Trophoblast cell (in vitro differentiated cells and primary cell): ENCODE measurements at regions not wholly inside any gene's neighbourhood (a gene's known extent, or its start where the extent isn't known, plus 50 kb on each side); places are given as distances from the start of the nearest gene placed in this dataset.

Experiments
- DNase-seq, 2 donors: peaks; one replicate each; pipeline ENCODE4 v3.0.0-alpha.2; 2016
- H2AFZ ChIP-seq: 2 replicates; pipeline ENCODE4 v1.6.1; 2013; ENCODE audit warnings: low read length, moderate library complexity, mild to moderate bottlenecking; ENCODE audit not compliant: insufficient read depth, poor library complexity
- H2AK5ac ChIP-seq: 2 replicates; pipeline ENCODE4 v1.6.1; 2013; ENCODE audit warnings: mild to moderate bottlenecking, low read length
- H2BK120ac ChIP-seq: 2 replicates; pipeline ENCODE4 v1.6.1; 2013; ENCODE audit warnings: low read length, mild to moderate bottlenecking, moderate library complexity; ENCODE audit not compliant: insufficient read depth, poor library complexity
- H2BK12ac ChIP-seq: 2 replicates; pipeline ENCODE4 v1.6.1; 2013; ENCODE audit warnings: mild to moderate bottlenecking, low read length, moderate library complexity
- H2BK5ac ChIP-seq: 2 replicates; pipeline ENCODE4 v1.6.1; 2013; ENCODE audit warnings: low read length, low read depth, moderate library complexity, mild to moderate bottlenecking; ENCODE audit not compliant: poor library complexity
- H3K14ac ChIP-seq: 2 replicates; pipeline ENCODE4 v1.6.1; 2013; ENCODE audit warnings: mild to moderate bottlenecking, low read length
- H3K18ac ChIP-seq: 2 replicates; pipeline ENCODE4 v1.6.1; 2013; ENCODE audit warnings: mild to moderate bottlenecking, low read length
- H3K23ac ChIP-seq: 2 replicates; pipeline ENCODE4 v1.6.1; 2013; ENCODE audit warnings: low read length
- H3K27ac ChIP-seq: 2 replicates; pipeline ENCODE4 v1.5.1; 2013; ENCODE audit warnings: low read depth, mild to moderate bottlenecking, inconsistent platforms, low read length, moderate library complexity
- H3K27me3 ChIP-seq: 2 replicates; pipeline ENCODE4 v1.6.1; 2013; ENCODE audit warnings: inconsistent platforms, mild to moderate bottlenecking, low read length, moderate library complexity; ENCODE audit not compliant: insufficient read depth
- H3K36me3 ChIP-seq, 2 experiments: 1 replicate in 1 of 2; 2 replicates in 1 of 2; pipeline ENCODE4 v1.6.1; 2013; ENCODE audit warnings: low read length in 2 of 2, mild to moderate bottlenecking in 2 of 2, moderate library complexity in 1 of 2; ENCODE audit not compliant: insufficient read depth in 2 of 2, control insufficient read depth in 1 of 2
- H3K4ac ChIP-seq: 2 replicates; pipeline ENCODE4 v1.6.1; 2013; ENCODE audit warnings: low read depth, mild to moderate bottlenecking, low read length, moderate library complexity
- H3K4me1 ChIP-seq, 2 experiments: 1 replicate in 1 of 2; 2 replicates in 1 of 2; pipeline ENCODE4 v1.6.1; 2013; ENCODE audit warnings: low read length in 2 of 2, mild to moderate bottlenecking in 2 of 2, moderate library complexity in 1 of 2; ENCODE audit not compliant: insufficient read depth in 2 of 2, control insufficient read depth in 1 of 2
- H3K4me2 ChIP-seq: 2 replicates; pipeline ENCODE4 v1.6.1; 2013; ENCODE audit warnings: inconsistent platforms, mild to moderate bottlenecking, low read length, moderate library complexity
- H3K4me3 ChIP-seq: 2 replicates; pipeline ENCODE4 v1.5.1; 2013; ENCODE audit warnings: mild to moderate bottlenecking, low read depth, low read length, inconsistent platforms
- H3K79me1 ChIP-seq: one replicate; pipeline ENCODE4 v1.6.1; 2013; ENCODE audit warnings: low read length
- H3K79me2 ChIP-seq: 2 replicates; pipeline ENCODE4 v1.6.1; 2013; ENCODE audit warnings: low read length, mild to moderate bottlenecking; ENCODE audit not compliant: control insufficient read depth, insufficient read depth, poor library complexity
- H3K9ac ChIP-seq: 2 replicates; pipeline ENCODE4 v1.6.1; 2013; ENCODE audit warnings: mild to moderate bottlenecking, low read length
- H3K9me3 ChIP-seq: 2 replicates; pipeline ENCODE4 v1.6.1; 2013; ENCODE audit warnings: low read depth, mild to moderate bottlenecking, control low read depth, inconsistent platforms, low read length; ENCODE audit not compliant: insufficient read depth
- H4K12ac ChIP-seq: 2 replicates; pipeline ENCODE4 v1.6.1; 2013; ENCODE audit warnings: low read depth, mild to moderate bottlenecking, low read length, moderate library complexity
- H4K8ac ChIP-seq: 2 replicates; pipeline ENCODE4 v1.6.1; 2013; ENCODE audit warnings: low read depth, mild to moderate bottlenecking, low read length, moderate library complexity
- H4K91ac ChIP-seq: one replicate; pipeline ENCODE4 v1.6.1; 2013; ENCODE audit warnings: low read depth, mild to moderate bottlenecking, low read length, moderate library complexity
- WGBS: extraction: QIAGEN DNeasy Blood & Tissue Kit; methylation state at CpG from one replicate; pipeline ENCODE4 v1.1.7; 2013; ENCODE audit warnings: missing lambda C conversion rate; ENCODE audit not compliant: insufficient read length, insufficient coverage; ENCODE audit errors: extremely low coverage; 5-methylcytosine and 5-hydroxymethylcytosine counted together

DNA sequence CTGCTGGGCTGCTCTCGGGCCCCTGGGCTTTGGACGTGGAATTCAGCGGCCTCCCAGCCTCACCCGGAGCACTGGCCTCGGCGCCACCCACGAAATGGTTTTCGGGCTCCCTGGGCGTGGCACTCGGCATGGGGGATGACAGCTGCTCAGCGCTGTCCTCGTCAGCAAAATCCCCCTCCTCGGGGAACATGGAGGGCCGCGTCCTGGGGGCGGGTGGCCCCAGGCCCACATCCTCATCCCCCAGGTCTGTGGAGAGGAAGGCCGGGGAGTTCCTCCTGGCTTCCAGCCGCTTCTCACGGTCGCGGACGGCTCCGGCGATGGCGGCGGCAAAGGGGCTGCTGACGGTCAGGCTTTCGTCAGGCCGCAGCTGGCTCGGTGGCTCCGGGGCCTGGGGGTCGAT lies 88.4 kb downstream of the CTTN start:
- Histone ChIP-seq H3K27me3 (no peaks in the 10 kb centered on the region), H4K91ac (no peak overlapping the region), H3K4me3 (no peak overlapping the region), H2BK12ac (no peak overlapping the region), H2BK120ac (no peak overlapping the region), H3K79me1 (no peaks in the 10 kb centered on the region), H2BK5ac (no peak overlapping the region), H3K4ac (no peak overlapping the region), H3K14ac (no peak overlapping the region), H3K18ac (no peak overlapping the region), H3K79me2 (no peaks in the 10 kb centered on the region), H3K4me1 (no peaks in the 10 kb centered on the region), H3K27ac (no peak overlapping the region), H2AK5ac (no peak overlapping the region), H4K12ac (no peak overlapping the region), H3K9ac (no peak overlapping the region), H3K36me3 (peaks cover 9 to 19% of the 10 kb centered on the region in 2 experiments), H2AFZ (no peak overlapping the region), H3K4me2 (no peak overlapping the region), H4K8ac (no peak overlapping the region), H3K9me3 (peaks cover 15% of the 10 kb centered on the region), H3K23ac (no peak overlapping the region)
- no peak for DNase-seq
- whole genome bisulfite sequencing: no CpG with 5 or more reads among the region's 32 CpGs

DNA sequence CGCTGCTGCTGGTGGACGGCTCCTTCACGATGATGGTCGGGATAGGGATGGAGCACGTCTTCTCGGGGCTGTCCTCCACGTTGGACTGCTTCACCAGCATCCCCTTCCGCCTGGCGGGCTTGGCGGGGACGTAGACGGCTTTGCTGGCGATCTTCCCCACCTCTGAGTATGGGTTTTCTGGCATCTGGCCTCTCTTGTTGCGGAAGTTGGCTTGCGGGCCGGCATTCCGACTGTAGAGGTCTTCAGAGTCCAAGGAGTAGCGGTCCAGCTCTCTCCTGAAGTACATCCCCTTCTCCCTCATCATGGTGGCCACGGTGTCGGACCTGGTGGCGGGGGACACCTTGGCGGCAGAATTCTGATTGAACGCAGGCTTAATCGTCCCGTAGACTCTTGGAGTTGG lies 88.8 kb downstream of the CTTN start:
- Histone ChIP-seq H3K27me3 (no peaks in the 10 kb centered on the region), H3K27ac (no peak overlapping the region), H4K91ac (no peak overlapping the region), H3K4me1 (no peaks in the 10 kb centered on the region), H3K14ac (no peak overlapping the region), H3K36me3 (peaks cover 9 to 22% of the 10 kb centered on the region in 2 experiments), H3K18ac (no peak overlapping the region), H2AFZ (no peak overlapping the region), H2BK12ac (no peak overlapping the region), H2BK5ac (no peak overlapping the region), H3K79me2 (no peaks in the 10 kb centered on the region), H3K4me2 (no peak overlapping the region), H3K79me1 (no peaks in the 10 kb centered on the region), H2BK120ac (no peak overlapping the region), H2AK5ac (no peak overlapping the region), H4K8ac (no peak overlapping the region), H3K4me3 (no peak overlapping the region), H3K9me3 (peaks cover 19% of the 10 kb centered on the region), H3K23ac (no peak overlapping the region), H3K9ac (no peak overlapping the region), H4K12ac (no peak overlapping the region), H3K4ac (no peak overlapping the region)
- no peak for DNase-seq
- no CpG with 5 or more reads among the region's 25 CpGs for WGBS

DNA sequence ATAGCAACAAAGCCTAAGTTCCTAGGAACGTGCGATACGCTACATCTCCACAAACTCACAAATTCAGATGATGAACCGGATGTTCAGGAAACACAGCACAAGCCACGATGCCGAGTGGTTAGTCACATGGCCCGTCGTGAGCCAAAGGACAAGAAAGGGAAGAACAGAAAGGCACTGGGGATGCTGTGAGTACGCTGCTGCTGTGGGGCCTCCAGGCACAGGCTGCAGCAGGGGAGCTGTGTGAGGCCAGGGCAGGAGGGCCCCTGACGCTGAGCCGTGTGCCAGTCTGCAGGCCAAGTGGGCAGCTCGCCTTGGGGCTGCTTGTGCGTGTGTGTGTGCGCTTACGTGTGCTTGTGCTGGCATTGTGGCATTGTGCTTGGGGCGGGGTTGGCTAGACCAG lies 89.4 kb downstream of the CTTN start:
- no peaks in the 10 kb centered on the region for H3K27me3 ChIP-seq
- H3K79me1 ChIP-seq: no peaks in the 10 kb centered on the region
- no peak overlapping the region for H2AFZ ChIP-seq
- no peak overlapping the region for H2BK120ac ChIP-seq
- peaks cover 9 to 22% of the 10 kb centered on the region in 2 experiments for H3K36me3 ChIP-seq
- H3K27ac ChIP-seq: no peak overlapping the region
- H3K9ac ChIP-seq: no peak overlapping the region
- H2AK5ac ChIP-seq: no peak overlapping the region
- no peaks in the 10 kb centered on the region for H3K4me1 ChIP-seq
- WGBS: no CpG with 5 or more reads among the region's 16 CpGs
- H2BK12ac ChIP-seq: no peak overlapping the region
- H4K12ac ChIP-seq: no peak overlapping the region
- no peak overlapping the region for H3K18ac ChIP-seq
- H3K4me3 ChIP-seq: no peak overlapping the region
- H3K23ac ChIP-seq: no peak overlapping the region
- no peak overlapping the region for H3K4ac ChIP-seq
- no peak overlapping the region for H4K8ac ChIP-seq
- H3K79me2 ChIP-seq: no peaks in the 10 kb centered on the region
- H3K14ac ChIP-seq: no peak overlapping the region
- no peak for DNase-seq
- H3K4me2 ChIP-seq: no peak overlapping the region
- H3K9me3 ChIP-seq: peaks cover 22% of the 10 kb centered on the region
- H2BK5ac ChIP-seq: no peak overlapping the region
- H4K91ac ChIP-seq: no peak overlapping the region

DNA sequence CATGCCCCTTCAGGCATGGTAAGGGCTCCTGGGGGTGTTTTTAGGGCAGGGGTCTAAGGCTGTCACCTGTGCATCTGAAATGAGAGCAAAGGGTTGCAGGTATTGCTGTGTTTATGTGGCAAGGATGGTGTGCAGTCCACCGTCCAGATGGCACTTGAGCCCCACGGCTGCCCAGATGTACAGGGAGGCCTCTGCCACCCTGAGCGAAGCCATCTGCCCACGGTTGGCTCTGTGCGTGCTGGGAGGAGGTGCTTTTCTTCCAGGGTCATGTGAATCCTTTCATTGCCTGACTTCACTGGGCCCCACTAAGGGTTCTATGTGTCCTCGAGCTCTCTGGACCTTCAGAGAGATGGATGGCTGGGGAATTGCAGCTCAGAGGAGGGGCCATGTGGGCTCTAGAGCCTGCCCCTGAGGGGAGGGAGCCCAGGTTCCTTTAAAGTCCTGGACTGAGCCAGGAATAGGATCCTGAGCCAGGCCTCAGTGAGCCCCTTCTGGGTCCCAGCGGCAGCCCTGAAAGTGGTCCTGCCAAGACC lies 89.9 kb downstream of the CTTN start:
- Histone ChIP-seq H4K8ac (no peak overlapping the region), H2BK5ac (no peak overlapping the region), H3K79me2 (no peaks in the 10 kb centered on the region), H3K4me2 (no peak overlapping the region), H3K4ac (no peak overlapping the region), H4K12ac (no peak overlapping the region), H3K18ac (no peak overlapping the region), H2BK12ac (no peak overlapping the region), H3K9me3 (peaks cover 22% of the 10 kb centered on the region), H3K4me3 (no peak overlapping the region), H3K23ac (no peak overlapping the region), H3K27me3 (no peaks in the 10 kb centered on the region), H3K14ac (no peak overlapping the region), H2AK5ac (no peak overlapping the region), H3K4me1 (no peaks in the 10 kb centered on the region), H3K79me1 (no peaks in the 10 kb centered on the region), H2AFZ (no peak overlapping the region), H3K27ac (no peak overlapping the region), H3K9ac (no peak overlapping the region), H3K36me3 (peaks cover 9 to 22% of the 10 kb centered on the region in 2 experiments), H4K91ac (no peak overlapping the region), H2BK120ac (no peak overlapping the region)
- no CpG with 5 or more reads among the region's 7 CpGs for WGBS
- DNase-seq: no peak
